Transverse colon (tissue), 4 donors: ENCODE measurements at regions not wholly inside any gene's neighbourhood (a gene's known extent, or its start where the extent isn't known, plus 50 kb on each side); places are given as distances from the start of the nearest gene placed in this dataset.

Source experiments
- CTCF ChIP-seq, 5 experiments: fragments of 200-600 bp in 3 of 5; fragments of 450-650 bp in 2 of 5; sonication (generic) in 3 of 5; IDR thresholded peaks; 1 replicate in 2 of 5; 2 replicates in 3 of 5; pipeline ENCODE4 v1.5.1; 2016 to 2017; ENCODE audit warnings: antibody characterized with exemption in 5 of 5, inconsistent platforms in 3 of 5, mild to moderate bottlenecking in 2 of 5, moderate library complexity in 1 of 5
- EP300 ChIP-seq: sonication (generic); formaldehyde crosslinking; IDR thresholded peaks from one replicate; pipeline ENCODE4 v1.6.1; 2017; ENCODE audit warnings: antibody characterized with exemption, low read depth
- POLR2A ChIP-seq: fragments of 450-650 bp; IDR thresholded peaks from one replicate; pipeline ENCODE4 v1.6.1; 2016; ENCODE audit warnings: antibody characterized with exemption, mild to moderate bottlenecking, moderate library complexity
- POLR2AphosphoS5 ChIP-seq, 3 donors: sonication (generic); formaldehyde crosslinking; IDR thresholded peaks; one replicate each; pipeline ENCODE4 v1.6.1; 2016; ENCODE audit warnings: antibody characterized with exemption in 3 of 3

GRCh38 chr3:177633671-177634207 lies 436.5 kb upstream of the TBL1XR1 start:
- no peak for TF ChIP-seq CTCF (IDR thresholded peaks at IDR 0.05)
- no peak for TF ChIP-seq POLR2A
- TF ChIP-seq POLR2AphosphoS5 (IDR thresholded peaks at IDR 0.05): no peak
- TF ChIP-seq EP300: no peak
